Osteoblast (primary cell): ENCODE measurements at regions not wholly inside any gene's neighbourhood (a gene's known extent, or its start where the extent isn't known, plus 50 kb on each side); places are given as distances from the start of the nearest gene placed in this dataset.
A peak's percentile ranks its signal among the peaks of the same experiment; 100 is the strongest.
"Not testable (repeated sequence)": the region's sequence is repeated elsewhere in the genome, so short reads cannot be mapped to it uniquely, and the experiment has no call there.

Experiments used
- DNase-seq: peaks from one replicate; pipeline ENCODE4 v3.0.0; 2011; ENCODE audit warnings: low spot score, mixed read lengths; ENCODE audit not compliant: insufficient read length; ENCODE audit errors: missing footprints
- H2AFZ ChIP-seq: 2 replicates; pipeline ENCODE4 v1.6.0; 2011; ENCODE audit warnings: mild to moderate bottlenecking, low read length
- H3K27ac ChIP-seq: 2 replicates; pipeline ENCODE4 v1.5.1; 2011; ENCODE audit warnings: mild to moderate bottlenecking, low read depth, low read length, moderate library complexity
- H3K27me3 ChIP-seq: 2 replicates; pipeline ENCODE4 v1.6.0; 2012; ENCODE audit warnings: mild to moderate bottlenecking, control low read depth, inconsistent platforms, low read length, moderate library complexity; ENCODE audit not compliant: insufficient read depth
- H3K36me3 ChIP-seq: 2 replicates; pipeline ENCODE4 v1.5.1; 2011; ENCODE audit warnings: mild to moderate bottlenecking, low read length, control low read depth, moderate library complexity; ENCODE audit not compliant: insufficient read depth
- H3K4me1 ChIP-seq: 2 replicates; pipeline ENCODE4 v1.5.1; 2011; ENCODE audit warnings: mild to moderate bottlenecking, low read length, control low read depth, moderate library complexity; ENCODE audit not compliant: insufficient read depth
- H3K4me2 ChIP-seq: 2 replicates; pipeline ENCODE4 v1.6.0; 2011; ENCODE audit warnings: mild to moderate bottlenecking, low read length; ENCODE audit not compliant: insufficient read depth
- H3K4me3 ChIP-seq: fragments of 200-600 bp; sonication (generic); 3 replicates; pipeline ENCODE4 v1.5.1; 2012; ENCODE audit warnings: mild to moderate bottlenecking, low read length, inconsistent platforms; ENCODE audit not compliant: insufficient read depth
- H3K79me2 ChIP-seq: 2 replicates; pipeline ENCODE4 v1.6.0; 2012; ENCODE audit warnings: mild to moderate bottlenecking, low read length, control low read depth, inconsistent platforms; ENCODE audit not compliant: insufficient read depth
- H3K9me3 ChIP-seq: 2 replicates; pipeline ENCODE4 v1.5.1; 2011; ENCODE audit warnings: low read depth, low read length, control low read depth
- H4K20me1 ChIP-seq: 2 replicates; pipeline ENCODE4 v1.6.0; 2012; ENCODE audit warnings: mild to moderate bottlenecking, low read length, control low read depth; ENCODE audit not compliant: insufficient read depth
- CTCF ChIP-seq: IDR thresholded peaks from 2 replicates; pipeline ENCODE4 v1.5.1; 2011; ENCODE audit warnings: mild to moderate bottlenecking, low read depth, low read length, moderate library complexity; ENCODE audit errors: extremely low read depth

GRCh38 chr2:104939570-104940217 lies 85.8 kb downstream of the POU3F3 start:
- no peak for DNase-seq
- Histone ChIP-seq H3K27me3 (no peaks in the 10 kb centered on the region), H4K20me1 (no peaks in the 10 kb centered on the region), H3K4me2 (no peak overlapping the region), H3K79me2 (no peaks in the 10 kb centered on the region), H3K27ac (no peak overlapping the region), H2AFZ (no peak overlapping the region), H3K4me1 (no peaks in the 10 kb centered on the region), H3K4me3 (no peak overlapping the region), H3K36me3 (no peaks in the 10 kb centered on the region), H3K9me3 (no peaks in the 10 kb centered on the region)
- TF ChIP-seq CTCF: no peak

GRCh38 chr2:104944495-104944894 lies 90.6 kb downstream of the POU3F3 start:
- H3K36me3 ChIP-seq: no peaks in the 10 kb centered on the region
- DNase-seq: no peak
- no peak overlapping the region for H3K27ac ChIP-seq
- no peak overlapping the region for H2AFZ ChIP-seq
- no peaks in the 10 kb centered on the region for H3K9me3 ChIP-seq
- TF ChIP-seq CTCF: peak; percentile 34
- no peak overlapping the region for H3K4me3 ChIP-seq
- no peak overlapping the region for H3K4me2 ChIP-seq
- H4K20me1 ChIP-seq: no peaks in the 10 kb centered on the region
- peaks cover 2% of the 10 kb centered on the region for H3K27me3 ChIP-seq
- H3K4me1 ChIP-seq: no peaks in the 10 kb centered on the region
- no peaks in the 10 kb centered on the region for H3K79me2 ChIP-seq

- Histone ChIP-seq H3K36me3 (no peaks in the 10 kb centered on the region), H3K4me3 (no peak overlapping the region), H3K9me3 (no peaks in the 10 kb centered on the region), H3K4me2 (no peak overlapping the region), H2AFZ (no peak overlapping the region), H3K4me1 (no peaks in the 10 kb centered on the region), H3K79me2 (no peaks in the 10 kb centered on the region), H3K27me3 (peaks cover 6% of the 10 kb centered on the region), H4K20me1 (no peaks in the 10 kb centered on the region), H3K27ac (no peak overlapping the region)
- no peak for DNase-seq
- TF ChIP-seq CTCF: no peak
Measured at GRCh38 chr2:104945121-104945520, 91.2 kb downstream of the POU3F3 start.

GRCh38 chr2:104945866-104946265 lies 92.0 kb downstream of the POU3F3 start:
- Histone ChIP-seq H3K79me2 (no peaks in the 10 kb centered on the region), H3K9me3 (no peaks in the 10 kb centered on the region), H3K27me3 (peaks cover 6% of the 10 kb centered on the region), H3K36me3 (no peaks in the 10 kb centered on the region), H3K4me1 (no peaks in the 10 kb centered on the region), H3K4me2 (no peak overlapping the region), H3K4me3 (no peak overlapping the region), H4K20me1 (no peaks in the 10 kb centered on the region), H3K27ac (no peak overlapping the region), H2AFZ (no peak overlapping the region)
- no peak for TF ChIP-seq CTCF
- DNase-seq: no peak

GRCh38 chr2:104947456-104947855 lies 90.4 kb upstream of the MRPS9 start:
- H3K36me3 ChIP-seq, H2AFZ ChIP-seq, H3K4me3 ChIP-seq, H3K79me2 ChIP-seq, H4K20me1 ChIP-seq, H3K27ac ChIP-seq, DNase-seq, H3K4me1 ChIP-seq, H3K9me3 ChIP-seq, H3K27me3 ChIP-seq, H3K4me2 ChIP-seq: not testable (repeated sequence)
